ENCODE measurements at regions not wholly inside any gene's neighbourhood (a gene's known extent, or its start where the extent isn't known, plus 50 kb on each side); places are given as distances from the start of the nearest gene placed in this dataset.

DNA sequence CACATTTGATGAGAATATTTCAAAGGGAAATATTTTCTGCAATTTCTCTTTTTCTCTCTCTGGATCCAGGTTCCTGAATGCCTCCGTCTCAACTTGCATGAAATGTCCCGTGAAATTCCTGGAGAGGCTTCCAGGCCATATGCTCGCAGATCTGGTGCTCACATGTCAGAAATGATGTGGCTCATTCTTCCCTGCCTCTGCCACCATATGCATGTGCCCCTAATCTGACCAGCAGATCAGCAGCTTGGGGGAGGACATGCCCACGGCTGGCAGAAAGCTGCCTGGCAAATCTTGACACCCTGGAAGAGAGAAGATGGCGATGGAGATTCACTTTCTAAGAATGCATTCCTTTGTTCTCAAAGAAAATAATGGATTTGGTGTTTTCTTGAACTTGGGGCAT is 490.7 kb downstream of the RPS24 start:
- CTCF ChIA-PET = no interaction called here
- no peaks in the 10 kb centered on the region for H3K4me1 Mint-ChIP-seq (ENCODE audit: insufficient read depth, unreplicated experiment)
- no peaks in the 10 kb centered on the region for H3K9me3 Mint-ChIP-seq (ENCODE audit: unreplicated experiment)
- intact Hi-C loops (cut with micrococcal nuclease) = no loop called here
- DNase-seq (ENCODE audit: unreplicated experiment) = no peak
- no peaks in the 10 kb centered on the region for H3K36me3 Mint-ChIP-seq (ENCODE audit: insufficient read depth, unreplicated experiment)
- TF ChIP-seq, protein P1, sequence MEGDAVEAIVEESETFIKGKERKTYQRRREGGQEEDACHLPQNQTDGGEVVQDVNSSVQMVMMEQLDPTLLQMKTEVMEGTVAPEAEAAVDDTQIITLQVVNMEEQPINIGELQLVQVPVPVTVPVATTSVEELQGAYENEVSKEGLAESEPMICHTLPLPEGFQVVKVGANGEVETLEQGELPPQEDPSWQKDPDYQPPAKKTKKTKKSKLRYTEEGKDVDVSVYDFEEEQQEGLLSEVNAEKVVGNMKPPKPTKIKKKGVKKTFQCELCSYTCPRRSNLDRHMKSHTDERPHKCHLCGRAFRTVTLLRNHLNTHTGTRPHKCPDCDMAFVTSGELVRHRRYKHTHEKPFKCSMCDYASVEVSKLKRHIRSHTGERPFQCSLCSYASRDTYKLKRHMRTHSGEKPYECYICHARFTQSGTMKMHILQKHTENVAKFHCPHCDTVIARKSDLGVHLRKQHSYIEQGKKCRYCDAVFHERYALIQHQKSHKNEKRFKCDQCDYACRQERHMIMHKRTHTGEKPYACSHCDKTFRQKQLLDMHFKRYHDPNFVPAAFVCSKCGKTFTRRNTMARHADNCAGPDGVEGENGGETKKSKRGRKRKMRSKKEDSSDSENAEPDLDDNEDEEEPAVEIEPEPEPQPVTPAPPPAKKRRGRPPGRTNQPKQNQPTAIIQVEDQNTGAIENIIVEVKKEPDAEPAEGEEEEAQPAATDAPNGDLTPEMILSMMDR (IDR thresholded peaks at IDR 0.05; ENCODE audit: unreplicated experiment) = no peak
- H3K27ac Mint-ChIP-seq (ENCODE audit: low read depth, unreplicated experiment) = no peak overlapping the region
- H3K27me3 Mint-ChIP-seq (ENCODE audit: insufficient read depth, unreplicated experiment) = peaks cover 47% of the 10 kb centered on the region
- no peak overlapping the region for H3K4me3 Mint-ChIP-seq (ENCODE audit: unreplicated experiment)
- BruUV-seq (replicated peaks) = no TSS peak
- POLR2A ChIA-PET = no interaction called here

DNA sequence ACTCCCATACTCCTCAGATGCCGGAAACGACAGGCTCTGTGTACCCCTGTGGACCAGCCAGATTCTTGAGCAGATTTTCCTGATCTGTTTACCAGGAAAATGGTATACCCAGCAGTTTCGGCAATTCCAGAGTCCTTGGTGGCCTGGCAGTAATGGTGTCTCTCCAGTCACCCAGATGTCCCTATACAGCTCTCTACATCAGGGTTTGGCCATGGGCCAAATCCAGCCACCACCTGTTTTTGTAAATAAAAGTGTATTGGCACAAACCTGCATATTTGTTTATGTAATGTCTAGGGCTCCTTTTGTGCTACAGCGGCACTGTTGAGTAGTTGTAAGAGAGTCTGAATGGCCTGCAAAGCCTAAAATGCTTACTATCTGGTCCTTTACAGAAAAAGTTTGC is 491.3 kb downstream of the RPS24 start:
- TF ChIP-seq, protein P1 (IDR thresholded peaks at IDR 0.05; ENCODE audit: unreplicated experiment) = no peak
- DNase-seq (ENCODE audit: unreplicated experiment) = no peak
- H3K27me3 Mint-ChIP-seq (ENCODE audit: insufficient read depth, unreplicated experiment) = peaks cover 47% of the 10 kb centered on the region
- H3K9me3 Mint-ChIP-seq (ENCODE audit: unreplicated experiment) = no peaks in the 10 kb centered on the region
- ChIA-PET POLR2A (no interaction called here), CTCF (no interaction called here)
- H3K36me3 Mint-ChIP-seq (ENCODE audit: insufficient read depth, unreplicated experiment) = no peaks in the 10 kb centered on the region
- BruUV-seq (replicated peaks) = no TSS peak
- H3K27ac Mint-ChIP-seq (ENCODE audit: low read depth, unreplicated experiment) = no peak overlapping the region
- no peaks in the 10 kb centered on the region for H3K4me1 Mint-ChIP-seq (ENCODE audit: insufficient read depth, unreplicated experiment)
- no peak overlapping the region for H3K4me3 Mint-ChIP-seq (ENCODE audit: unreplicated experiment)
- intact Hi-C loops (cut with micrococcal nuclease) = no loop called here

- intact Hi-C loops (cut with micrococcal nuclease) = no loop called here
- no TSS peak for BruUV-seq (replicated peaks)
- Mint-ChIP-seq H3K9me3 (ENCODE audit: unreplicated experiment) (no peaks in the 10 kb centered on the region), H3K4me3 (ENCODE audit: unreplicated experiment) (no peak overlapping the region), H3K27me3 (ENCODE audit: insufficient read depth, unreplicated experiment) (peaks cover 56% of the 10 kb centered on the region), H3K27ac (ENCODE audit: low read depth, unreplicated experiment) (no peak overlapping the region), H3K36me3 (ENCODE audit: insufficient read depth, unreplicated experiment) (no peaks in the 10 kb centered on the region), H3K4me1 (ENCODE audit: insufficient read depth, unreplicated experiment) (no peaks in the 10 kb centered on the region)
- TF ChIP-seq, protein P1 (IDR thresholded peaks at IDR 0.05; ENCODE audit: unreplicated experiment) = no peak
- ChIA-PET CTCF (no interaction called here), POLR2A (interaction anchor here (0.6 kb wide), 1 partner anchor 516 kb away, joined by 3 read pairs; no protein-coding TSS in a partner anchor)
- no peak for DNase-seq (ENCODE audit: unreplicated experiment)
These were observed 492.7 kb downstream of the RPS24 start for GRCh38 chr10:78526347-78526746.

- DNase-seq (ENCODE audit: unreplicated experiment) = no peak
- ChIA-PET POLR2A (no interaction called here), CTCF (no interaction called here)
- Mint-ChIP-seq H3K27me3 (ENCODE audit: insufficient read depth, unreplicated experiment) (peaks cover 63% of the 10 kb centered on the region), H3K9me3 (ENCODE audit: unreplicated experiment) (no peaks in the 10 kb centered on the region), H3K4me3 (ENCODE audit: unreplicated experiment) (no peak overlapping the region), H3K27ac (ENCODE audit: low read depth, unreplicated experiment) (no peak overlapping the region), H3K4me1 (ENCODE audit: insufficient read depth, unreplicated experiment) (no peaks in the 10 kb centered on the region), H3K36me3 (ENCODE audit: insufficient read depth, unreplicated experiment) (no peaks in the 10 kb centered on the region)
- TF ChIP-seq, protein P1 (IDR thresholded peaks at IDR 0.05; ENCODE audit: unreplicated experiment) = no peak
- BruUV-seq (replicated peaks) = no TSS peak
- intact Hi-C loops (cut with micrococcal nuclease) = no loop called here
These were observed 493.6 kb downstream of the RPS24 start for GRCh38 chr10:78527296-78527695.

Data from MCF 10A (cell line).